Suppressor macrophage (primary cell): ENCODE measurements at regions not wholly inside any gene's neighbourhood (a gene's known extent, or its start where the extent isn't known, plus 50 kb on each side); places are given as distances from the start of the nearest gene placed in this dataset.
"Not testable (repeated sequence)": the region's sequence is repeated elsewhere in the genome, so short reads cannot be mapped to it uniquely, and the experiment has no call there.

Experiments used
- DNase-seq, 4 experiments: peaks; one replicate each; pipeline ENCODE4 v3.0.0-alpha.2; 2020 to 2022

DNA sequence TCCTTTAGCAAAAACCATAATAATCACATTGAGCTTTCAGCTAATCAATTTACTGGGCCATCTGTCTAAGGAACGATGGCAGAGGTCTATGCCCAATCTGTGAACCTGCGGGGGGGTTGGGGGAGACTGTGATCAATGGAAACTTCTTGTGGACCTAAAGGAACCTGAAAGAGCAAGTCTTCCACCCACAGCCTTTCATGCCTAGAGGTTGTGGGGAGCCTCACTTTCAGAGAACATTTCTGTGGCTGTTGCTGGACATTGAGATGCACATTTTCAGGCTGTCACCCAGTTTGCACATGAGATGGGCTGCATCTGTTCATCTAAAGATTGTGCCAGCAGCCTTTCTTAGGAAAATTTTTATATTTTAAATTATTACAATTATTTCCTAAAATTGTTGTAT lies 310.0 kb upstream of the SPTLC3 start:
- no peak for DNase-seq

DNA sequence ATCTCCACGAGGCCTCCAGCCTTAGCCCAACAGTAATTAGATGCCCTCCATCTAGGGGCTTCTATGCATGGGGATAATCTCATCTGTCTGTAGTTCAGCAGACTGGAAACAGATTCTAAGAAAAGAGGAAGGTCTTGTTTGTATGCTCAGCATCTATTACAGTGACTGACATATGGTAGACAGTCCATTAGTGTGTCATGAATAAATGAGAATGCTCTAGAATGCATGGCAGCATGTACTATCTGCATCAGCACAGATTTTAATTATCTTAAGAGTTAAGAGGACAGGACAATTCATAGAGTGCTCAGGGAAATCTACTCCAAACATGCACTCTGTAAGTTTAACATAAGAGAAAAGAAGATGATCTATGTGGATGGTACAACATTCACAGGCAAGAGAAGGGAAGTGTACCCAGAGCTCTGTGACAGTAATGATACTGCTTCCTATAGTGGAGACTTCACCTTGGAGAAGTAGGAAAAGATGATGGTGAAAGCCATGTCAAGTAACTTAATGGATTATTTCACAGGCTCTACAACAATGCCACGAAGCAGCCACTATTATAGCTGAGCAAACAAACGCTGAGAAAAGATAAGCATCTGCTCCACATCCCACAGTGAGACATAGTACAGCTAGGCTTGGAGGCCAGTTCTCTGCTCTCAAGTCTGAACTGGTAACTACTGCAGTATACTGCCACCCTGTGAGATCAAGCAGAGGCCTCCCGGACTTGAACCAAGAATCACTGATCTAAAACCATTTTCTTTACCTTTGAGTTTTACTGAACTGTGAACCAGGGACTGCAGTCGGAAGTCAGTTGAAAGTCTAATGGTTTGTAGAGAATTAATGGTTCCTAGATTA lies 309.2 kb upstream of the SPTLC3 start:
- no peak for DNase-seq

DNA sequence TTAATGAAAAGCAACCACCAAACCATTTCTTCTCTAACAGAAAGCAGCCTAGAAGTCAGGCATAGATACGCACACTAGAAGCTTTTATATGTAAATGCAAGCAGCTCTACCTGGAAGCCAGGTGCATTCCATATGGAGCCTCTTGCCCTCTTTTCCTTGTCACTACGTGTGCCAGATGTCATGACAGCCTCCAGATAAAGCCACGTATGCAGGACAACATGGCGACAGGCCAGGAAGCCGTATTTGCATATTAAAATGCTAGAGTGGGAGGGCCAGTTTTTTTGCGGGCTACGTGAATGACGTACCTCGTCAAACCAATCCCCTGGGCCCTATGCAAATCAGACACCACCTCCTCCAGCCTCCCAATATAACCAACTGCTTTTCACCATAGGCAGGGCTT lies 308.1 kb upstream of the SPTLC3 start:
- DNase-seq, result no peak

DNA sequence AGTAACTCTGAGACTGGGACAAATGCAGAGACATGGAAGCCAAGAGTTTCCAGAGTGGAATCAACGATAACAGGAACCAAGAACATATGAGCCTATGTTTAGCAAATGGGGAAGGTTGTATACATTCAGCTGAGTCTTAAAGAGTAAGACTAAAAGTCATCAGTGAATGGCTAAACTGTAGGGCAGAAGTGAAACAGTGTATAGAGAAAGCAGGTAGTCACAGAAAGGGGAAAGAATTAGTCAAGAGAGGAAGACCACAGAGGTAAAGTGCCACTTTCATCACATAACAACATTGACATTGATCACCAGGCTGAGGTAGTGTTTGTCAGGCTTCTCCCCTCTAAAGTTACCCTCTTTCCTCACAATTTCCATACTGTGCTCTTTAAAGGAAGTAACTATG lies 306.5 kb upstream of the SPTLC3 start:
- DNase-seq, result no peak

DNA sequence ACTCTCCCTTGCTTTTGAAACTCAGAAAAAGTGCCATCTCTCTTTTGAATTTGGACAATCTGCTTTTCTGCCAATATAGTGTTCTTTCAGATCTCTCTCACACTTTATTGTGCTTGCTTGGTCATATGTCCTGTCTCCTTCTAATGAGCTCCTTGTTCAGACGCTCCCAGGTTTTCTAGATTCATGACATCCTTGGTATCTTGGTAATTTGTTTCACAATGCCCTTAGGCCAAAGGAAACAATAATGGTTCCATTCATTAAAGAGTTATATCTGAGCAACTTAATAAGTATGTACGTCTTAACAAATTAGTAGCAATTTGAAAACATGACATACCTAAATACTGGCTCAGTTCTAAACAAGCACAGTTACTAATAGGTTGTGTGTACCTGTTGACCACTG lies 293.4 kb upstream of the SPTLC3 start:
- DNase-seq, result no peak

DNA sequence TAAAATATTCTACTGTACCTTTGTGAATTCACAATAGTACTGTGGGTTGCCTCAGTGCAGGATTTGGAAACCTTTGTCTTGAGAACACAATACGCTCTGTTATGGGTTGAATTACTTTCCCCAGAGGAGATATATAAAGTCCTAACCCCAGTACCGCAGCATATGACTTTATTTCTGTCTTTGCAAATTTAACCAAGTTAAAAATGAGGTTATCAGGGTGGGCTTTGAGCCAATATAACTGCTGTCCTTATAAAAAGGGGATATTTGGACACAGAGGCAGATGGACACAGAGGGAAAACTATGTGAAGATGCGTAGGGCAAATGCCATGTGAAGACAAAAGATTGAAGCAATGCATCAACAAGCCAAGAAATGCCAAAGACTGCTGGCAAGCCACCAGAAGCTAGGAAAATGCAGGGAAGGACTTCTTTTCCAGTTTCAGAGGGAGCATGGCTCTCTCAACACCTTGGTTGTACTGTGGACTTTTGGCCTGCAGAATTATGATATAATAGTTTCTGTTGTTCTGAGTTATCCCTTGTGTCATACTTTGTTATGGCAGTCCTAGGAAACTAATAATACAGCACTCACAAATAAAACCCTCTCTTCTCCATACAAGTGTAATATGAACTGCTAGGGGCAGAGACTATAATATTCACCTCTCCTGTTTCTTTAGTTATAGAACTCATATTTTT lies 292.6 kb upstream of the SPTLC3 start:
- no peak for DNase-seq

DNA sequence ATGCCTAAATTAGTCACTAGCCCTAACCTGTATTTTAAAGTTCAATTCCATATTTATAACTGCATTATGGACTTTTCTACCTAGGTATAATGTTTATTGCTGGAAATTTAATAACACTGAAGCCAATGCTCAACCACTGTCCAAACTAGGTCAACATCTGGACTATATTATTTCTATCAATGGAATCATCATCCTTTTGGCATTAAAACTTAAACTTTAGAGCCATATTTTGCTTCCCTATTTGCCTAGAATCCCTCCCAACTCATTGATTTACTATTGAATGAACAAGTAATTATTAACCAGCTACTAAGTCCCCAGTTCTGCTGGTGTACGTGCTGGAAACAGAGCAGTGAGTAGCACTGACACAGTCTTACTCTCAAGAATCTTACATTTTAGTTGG lies 291.7 kb upstream of the SPTLC3 start:
- no peak for DNase-seq

DNA sequence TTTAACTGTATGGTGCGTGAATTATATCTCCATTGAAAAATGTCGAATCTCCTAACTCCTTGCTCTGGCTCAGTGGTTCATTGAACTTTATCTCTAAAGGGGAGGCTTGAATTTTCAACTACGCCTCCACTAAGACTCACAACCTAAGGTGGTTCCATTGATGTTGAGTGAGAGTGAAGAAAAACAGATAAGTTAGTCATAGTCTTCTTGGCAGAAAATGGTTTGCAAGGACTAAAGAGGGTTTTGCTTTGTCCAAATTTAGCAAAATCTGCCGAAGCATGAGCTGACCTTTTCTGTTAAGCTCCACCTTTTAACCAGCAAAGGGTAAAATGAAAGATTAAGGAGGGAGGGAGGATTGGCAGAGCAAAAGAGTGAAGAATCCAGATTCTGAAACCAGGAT lies 290.2 kb upstream of the SPTLC3 start:
- DNase-seq, result no peak

DNA sequence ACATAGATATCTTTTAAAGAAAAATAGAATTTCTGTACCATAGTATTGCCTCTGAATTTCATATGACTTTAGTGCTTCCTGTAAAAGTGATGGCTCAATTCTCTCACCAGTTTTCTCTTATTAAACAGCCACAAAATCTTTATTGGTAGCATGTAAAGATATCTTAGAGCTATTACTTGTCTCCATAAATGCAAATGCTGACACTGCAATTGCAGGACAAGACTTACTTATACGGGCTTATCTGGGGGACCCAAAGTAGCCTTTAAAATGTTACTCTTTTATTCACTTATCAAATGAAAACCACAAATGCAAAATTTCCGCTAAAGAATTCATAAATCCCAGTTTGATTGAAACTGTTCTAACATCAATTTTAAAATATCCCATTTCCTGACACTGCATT lies 287.1 kb upstream of the SPTLC3 start:
- no peak for DNase-seq

DNA sequence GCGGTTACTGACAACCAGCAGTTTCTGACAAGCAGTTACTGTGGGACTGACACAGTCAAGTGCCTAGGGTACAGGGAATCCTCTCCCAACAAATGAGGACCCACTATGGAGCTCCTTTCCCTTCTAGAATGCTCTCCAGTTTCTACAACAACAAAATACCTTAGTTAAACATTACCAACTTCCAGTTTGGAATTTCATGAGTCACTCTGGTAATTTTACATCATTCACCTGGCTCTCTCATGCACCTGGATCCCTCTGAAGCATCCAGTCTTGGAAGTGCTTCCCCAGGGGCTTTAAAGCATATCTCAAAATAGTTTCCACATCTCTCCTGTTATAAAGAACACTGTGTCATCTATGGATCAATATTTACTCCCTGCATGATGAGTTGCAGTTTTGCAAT lies 286.7 kb upstream of the SPTLC3 start:
- no peak for DNase-seq

DNA sequence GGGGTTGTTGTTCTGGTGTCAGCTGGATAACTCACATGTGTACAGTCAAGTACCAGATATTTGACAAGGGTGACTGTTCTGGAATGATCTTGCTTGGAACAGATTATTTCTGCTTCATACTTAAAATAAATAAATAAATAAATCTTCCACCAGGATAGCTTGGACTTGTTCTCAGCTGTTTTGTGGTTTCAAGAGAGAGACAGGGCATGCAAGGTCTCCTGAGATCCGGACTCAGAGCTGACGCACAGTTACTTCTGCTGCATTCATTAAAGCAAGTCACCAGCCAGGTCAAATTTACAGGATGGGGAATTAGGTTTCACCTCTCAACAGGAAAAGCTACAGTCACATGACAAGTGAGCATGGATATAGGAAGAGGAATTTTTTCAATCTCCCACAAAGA lies 285.0 kb upstream of the SPTLC3 start:
- no peak for DNase-seq

DNA sequence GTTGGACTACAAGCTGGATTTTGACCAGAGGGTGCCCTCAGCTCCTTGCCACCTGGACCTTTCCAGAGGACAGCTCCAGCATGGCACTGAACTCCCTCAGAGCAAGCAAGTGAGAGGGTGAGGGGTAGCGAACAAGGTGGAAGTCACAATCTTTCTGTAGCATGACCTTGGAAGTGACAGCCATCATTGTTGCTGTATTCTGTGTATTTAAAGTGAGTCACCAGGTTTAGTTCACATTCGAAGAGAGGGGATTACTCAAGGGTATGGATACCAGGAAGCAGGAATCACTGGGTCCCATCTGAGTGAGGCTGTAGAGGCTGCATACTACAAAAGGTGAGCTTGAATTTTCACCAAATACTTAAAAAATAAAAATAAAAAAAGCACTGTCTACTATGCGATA lies 280.0 kb upstream of the SPTLC3 start:
- DNase-seq, result no peak

DNA sequence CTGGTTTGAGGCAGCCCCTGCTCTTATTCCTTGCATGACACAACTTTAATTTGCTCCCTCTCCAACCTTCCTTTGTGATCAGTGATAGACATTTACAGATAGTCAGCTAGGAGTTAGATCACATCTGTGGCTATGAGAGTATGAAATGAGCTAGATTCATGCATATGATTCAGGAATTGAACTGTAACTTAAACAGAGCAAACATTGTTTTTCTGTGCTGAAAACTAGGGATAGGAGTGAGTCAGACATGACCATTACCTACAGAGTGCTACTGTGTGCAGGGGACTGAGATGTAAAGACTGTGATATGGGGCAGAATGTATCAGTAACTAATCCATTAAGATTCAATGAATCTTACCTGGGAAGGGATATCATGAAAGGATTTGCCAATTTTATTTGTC lies 279.4 kb upstream of the SPTLC3 start:
- DNase-seq, result no peak

DNA sequence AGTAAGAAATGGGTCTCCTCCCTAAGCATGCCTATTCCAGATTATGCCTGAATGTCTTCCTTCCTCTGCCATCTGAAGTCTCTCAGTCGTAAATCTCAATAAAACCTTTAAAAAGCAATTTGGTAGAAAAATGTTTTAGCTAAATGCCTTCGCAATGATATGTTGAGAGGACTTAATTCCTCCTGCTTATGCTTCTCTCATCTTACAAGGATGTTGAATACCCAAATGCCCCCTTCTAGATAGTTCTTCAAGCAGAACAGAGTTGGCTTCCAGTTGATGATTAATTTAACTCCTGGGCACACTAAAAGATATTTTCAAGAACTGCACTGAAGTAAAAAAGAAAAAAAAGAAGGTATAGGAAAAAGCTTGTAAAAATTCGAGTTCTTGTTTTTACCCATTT lies 275.0 kb upstream of the SPTLC3 start:
- DNase-seq, result no peak

DNA sequence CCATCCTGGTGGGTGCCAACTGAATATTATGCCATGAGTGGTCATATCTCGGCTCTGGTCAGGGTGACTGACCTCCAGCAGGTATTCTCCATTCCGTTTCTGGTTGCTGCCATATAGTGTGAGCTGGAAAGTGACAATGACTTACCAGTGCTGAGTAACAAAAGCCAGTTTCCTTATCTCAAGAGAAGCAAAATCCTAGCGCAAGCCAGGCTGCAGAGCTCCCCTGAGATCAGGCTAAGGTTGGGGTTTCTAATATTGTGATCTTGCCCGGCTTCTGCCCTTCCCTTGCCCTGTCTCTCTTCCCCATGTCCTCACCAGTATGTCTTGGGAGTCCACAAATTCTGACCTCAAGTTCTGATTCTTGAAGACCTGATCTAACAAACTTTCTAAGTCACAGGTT lies 271.3 kb upstream of the SPTLC3 start:
- DNase-seq, result no peak

DNA sequence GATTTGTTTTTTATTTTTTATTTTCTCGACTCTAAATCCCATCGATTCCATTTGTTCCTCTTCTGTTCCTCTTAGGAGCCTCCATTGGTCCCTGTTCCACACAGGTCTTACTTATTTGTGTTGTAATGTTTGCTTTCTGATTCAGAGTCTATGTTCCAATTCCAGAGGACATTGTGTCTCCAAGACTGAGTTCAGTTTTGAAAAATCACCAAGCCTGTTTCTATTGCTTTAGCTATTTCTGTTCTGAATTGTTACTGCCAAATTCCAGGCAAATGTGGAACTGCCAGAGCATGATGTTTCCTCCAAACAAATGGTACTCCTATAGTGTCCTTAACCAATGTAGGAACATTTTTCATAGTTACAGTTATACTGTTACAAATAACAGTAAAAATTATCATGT lies 270.9 kb upstream of the SPTLC3 start:
- DNase-seq, result no peak

DNA sequence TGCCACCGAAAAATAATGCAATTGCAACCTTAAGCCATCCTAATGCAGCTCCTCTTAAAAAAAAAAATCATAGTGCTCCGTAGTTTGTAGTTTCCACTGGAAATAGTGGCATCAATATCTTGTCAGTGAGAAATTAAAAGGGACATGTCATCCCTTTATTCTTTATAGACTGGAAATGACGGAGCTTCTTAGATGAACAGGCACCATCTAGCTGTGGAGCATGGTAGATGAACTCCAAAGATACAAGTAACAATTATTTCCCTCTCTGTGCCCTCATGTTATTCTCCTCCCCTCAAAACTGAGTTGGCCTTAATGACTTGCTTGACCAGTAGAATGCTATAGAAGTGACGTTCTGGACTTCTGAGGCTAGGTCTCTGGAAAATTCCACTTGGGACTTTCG lies 268.1 kb upstream of the SPTLC3 start:
- DNase-seq, result no peak

DNA sequence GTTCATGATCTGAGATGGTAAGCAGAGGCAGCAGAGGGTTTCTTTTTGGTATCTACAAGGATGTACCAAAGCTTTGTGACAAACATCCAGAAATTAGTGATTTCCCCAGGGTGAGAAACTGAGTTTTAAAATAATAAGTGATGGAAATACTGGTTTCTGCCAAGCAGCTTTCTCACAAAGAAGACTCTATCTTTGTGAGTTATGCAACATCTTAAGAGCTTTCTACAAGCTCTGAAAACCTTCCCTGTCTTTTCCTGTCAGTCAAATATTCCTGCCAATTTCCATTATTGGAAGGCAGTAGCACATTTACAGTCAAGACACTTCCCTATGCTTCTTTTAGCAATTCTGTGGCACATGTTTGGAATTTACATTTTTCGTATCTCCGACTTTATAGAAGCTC lies 264.7 kb upstream of the SPTLC3 start:
- no peak for DNase-seq

DNA sequence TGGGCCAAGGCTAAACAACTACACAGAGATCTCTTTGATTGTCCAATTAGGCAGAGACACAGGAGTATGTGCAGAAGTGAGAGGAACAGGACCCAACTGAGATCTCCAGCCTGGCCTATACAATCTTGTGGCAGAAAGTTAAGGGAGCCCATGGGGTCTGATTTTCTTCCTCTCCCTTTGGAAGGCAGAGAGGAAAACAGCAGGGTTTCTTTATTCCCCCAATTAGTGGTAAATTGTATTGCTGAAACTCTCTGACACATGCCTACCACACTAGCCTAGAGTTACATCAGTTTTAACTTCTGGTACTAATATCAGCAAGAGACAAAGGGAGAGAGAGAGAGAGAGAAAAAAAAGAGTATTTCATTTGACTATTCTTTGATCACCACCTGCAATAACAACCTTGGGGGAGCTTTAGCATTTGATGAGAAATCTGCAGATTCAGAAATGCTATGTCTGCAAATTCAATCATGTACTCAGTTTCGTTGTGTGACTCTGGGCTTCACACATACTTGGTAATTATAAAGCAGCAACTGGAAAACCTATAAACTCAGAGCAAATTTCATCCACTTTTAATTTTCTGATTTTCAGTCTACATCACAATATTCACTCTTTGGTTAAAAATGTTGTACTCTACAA lies 260.3 kb upstream of the SPTLC3 start:
- DNase-seq, result no peak

DNA sequence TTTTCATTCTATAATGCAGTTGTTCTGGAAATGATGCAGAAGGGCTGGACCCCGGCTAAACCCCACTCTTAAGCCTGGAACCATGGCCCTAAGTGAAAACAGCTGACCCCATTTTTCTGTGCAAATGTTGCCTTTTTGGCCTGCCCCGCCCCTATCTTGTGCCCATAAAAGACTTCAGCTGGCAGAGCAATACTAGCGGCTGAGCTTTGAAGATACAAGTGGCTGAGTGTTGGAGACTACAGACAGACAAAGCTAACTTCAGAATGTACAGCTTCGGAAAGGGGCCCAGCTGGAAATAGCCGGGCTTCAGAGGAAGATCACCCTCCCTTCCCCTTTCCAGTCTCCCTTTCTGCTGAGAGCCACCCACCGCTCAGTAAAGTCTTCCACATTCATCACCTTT lies 258.6 kb upstream of the SPTLC3 start:
- no peak for DNase-seq

DNA sequence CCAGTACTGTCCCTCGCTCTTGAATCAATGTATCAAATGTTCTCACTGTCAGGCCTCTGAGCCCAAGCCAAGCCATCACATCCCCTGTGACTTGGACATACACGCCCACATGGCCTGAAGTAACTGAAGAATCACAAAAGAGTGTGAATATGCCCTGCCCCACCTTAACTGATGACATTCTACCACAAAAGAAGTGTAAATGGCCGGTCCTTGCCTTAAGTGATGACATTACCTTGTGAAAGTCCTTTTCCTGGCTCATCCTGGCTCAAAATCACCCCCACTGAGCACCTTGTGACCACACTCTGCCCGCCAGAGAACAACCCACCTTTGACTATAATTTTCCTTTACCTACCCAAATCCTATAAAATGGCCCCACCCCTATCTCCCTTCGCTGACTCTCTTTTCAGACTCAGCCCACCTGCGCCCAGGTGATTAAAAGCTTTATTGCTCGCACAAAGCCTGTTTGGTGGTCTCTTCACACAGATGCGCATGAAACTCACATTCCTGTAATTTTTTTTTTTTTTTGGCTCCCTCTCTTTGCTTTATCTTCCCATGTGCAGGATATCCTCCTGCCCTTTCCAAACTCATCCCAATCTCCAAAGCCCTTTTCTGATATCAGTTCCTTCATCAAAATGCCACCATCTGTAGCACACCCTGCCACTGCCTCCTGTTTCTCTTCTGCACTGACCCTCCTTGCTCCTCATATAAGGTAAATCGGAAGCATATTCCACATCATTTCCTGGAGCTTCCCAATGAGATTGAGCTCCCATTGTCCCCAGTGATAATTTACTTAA lies 255.7 kb upstream of the SPTLC3 start:
- DNase-seq, result not testable (repeated sequence)

DNA sequence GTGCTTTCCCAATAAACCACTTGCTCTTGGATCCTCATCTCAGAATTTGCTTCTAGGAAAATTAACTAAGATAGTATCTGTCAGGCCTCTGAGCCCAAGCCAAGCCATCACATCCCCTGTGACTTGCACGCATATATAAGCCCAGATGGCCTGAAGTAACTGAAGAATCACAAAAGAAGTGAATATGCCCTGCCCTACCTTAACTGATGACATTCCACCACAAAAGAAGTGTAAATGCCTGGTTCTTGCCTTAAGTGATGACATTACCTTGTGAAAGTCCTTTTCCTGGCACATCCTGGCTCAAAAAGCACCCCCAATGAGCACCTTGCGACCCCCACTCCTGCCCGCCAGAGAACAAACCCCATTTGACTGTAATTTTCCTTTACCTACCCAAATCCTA lies 255.0 kb upstream of the SPTLC3 start:
- not testable (repeated sequence) for DNase-seq

DNA sequence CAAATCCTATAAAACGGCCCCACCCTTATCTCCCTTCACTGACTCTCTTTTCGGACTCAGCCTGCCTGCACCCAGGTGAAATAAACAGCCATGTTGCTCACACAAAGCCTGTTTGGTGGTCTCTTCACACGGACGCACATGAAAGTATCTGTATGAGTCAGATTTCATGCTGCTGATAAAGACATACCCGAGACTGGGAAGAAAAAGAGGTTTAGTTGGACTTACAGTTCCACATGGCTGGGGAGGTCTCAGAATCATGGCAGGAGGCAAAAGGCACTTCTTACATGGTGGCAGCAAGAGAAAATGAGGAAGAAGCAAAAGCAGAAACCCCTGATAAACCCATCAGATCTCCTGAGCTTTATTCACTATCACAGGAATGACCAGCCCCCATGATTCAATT lies 249.3 kb upstream of the SPTLC3 start:
- DNase-seq, result not testable (repeated sequence)
